Endothelial cell (in vitro differentiated cells): ENCODE measurements at regions not wholly inside any gene's neighbourhood (a gene's known extent, or its start where the extent isn't known, plus 50 kb on each side); places are given as distances from the start of the nearest gene placed in this dataset.

Experiments used
- DNase-seq: peaks from one replicate; pipeline ENCODE4 v3.0.0; 2021; ENCODE audit warnings: low spot score
- H3K27ac Mint-ChIP-seq: one replicate; pipeline ENCODE4 v1.8.0; 2021; ENCODE audit warnings: mixed read lengths, inconsistent platforms; ENCODE audit not compliant: unreplicated experiment
- H3K27me3 Mint-ChIP-seq: one replicate; pipeline ENCODE4 v1.8.0; 2021; ENCODE audit warnings: mild to moderate bottlenecking, moderate library complexity, mixed read lengths, inconsistent platforms; ENCODE audit not compliant: unreplicated experiment
- H3K36me3 Mint-ChIP-seq: one replicate; pipeline ENCODE4 v1.8.0; 2021; ENCODE audit warnings: mild to moderate bottlenecking, low read depth, mixed read lengths, inconsistent platforms; ENCODE audit not compliant: unreplicated experiment
- H3K4me1 Mint-ChIP-seq: one replicate; pipeline ENCODE4 v1.8.0; 2021; ENCODE audit warnings: mild to moderate bottlenecking, mixed read lengths, inconsistent platforms; ENCODE audit not compliant: unreplicated experiment
- H3K4me3 Mint-ChIP-seq: one replicate; pipeline ENCODE4 v1.8.0; 2021; ENCODE audit warnings: mild to moderate bottlenecking, mixed read lengths, inconsistent platforms; ENCODE audit not compliant: unreplicated experiment
- H3K9me3 Mint-ChIP-seq: one replicate; pipeline ENCODE4 v1.8.0; 2021; ENCODE audit warnings: mixed read lengths, inconsistent platforms; ENCODE audit not compliant: unreplicated experiment
- CTCF ChIP-seq: fragments of 200-600 bp; sonication (generic); IDR thresholded peaks from one replicate; pipeline ENCODE4 v1.5.0; 2021; ENCODE audit warnings: antibody characterized with exemption; ENCODE audit not compliant: unreplicated experiment

GRCh38 chr7:96887426-96887825 lies 117.9 kb upstream of the DLX6 start:
- TF ChIP-seq CTCF: no peak
- Mint-ChIP-seq H3K27me3 (peaks cover 2% of the 10 kb centered on the region), H3K4me3 (no peak overlapping the region), H3K27ac (no peak overlapping the region), H3K36me3 (no peaks in the 10 kb centered on the region), H3K9me3 (no peaks in the 10 kb centered on the region), H3K4me1 (no peaks in the 10 kb centered on the region)
- DNase-seq: no peak

- Mint-ChIP-seq H3K36me3 (no peaks in the 10 kb centered on the region), H3K27me3 (no peaks in the 10 kb centered on the region), H3K27ac (no peak overlapping the region), H3K9me3 (no peaks in the 10 kb centered on the region), H3K4me3 (no peak overlapping the region), H3K4me1 (no peaks in the 10 kb centered on the region)
- DNase-seq: no peak
- TF ChIP-seq CTCF: no peak
These were observed 106.2 kb upstream of the DLX6 start for GRCh38 chr7:96899108-96899507.

- no peak for TF ChIP-seq CTCF
- DNase-seq: no peak
- Mint-ChIP-seq H3K4me1 (no peaks in the 10 kb centered on the region), H3K27me3 (no peaks in the 10 kb centered on the region), H3K9me3 (no peaks in the 10 kb centered on the region), H3K27ac (no peak overlapping the region), H3K36me3 (no peaks in the 10 kb centered on the region), H3K4me3 (no peak overlapping the region)
These were observed 103.4 kb upstream of the DLX6 start for GRCh38 chr7:96901822-96902445.

- DNase-seq: no peak
- H3K4me3 Mint-ChIP-seq: no peak overlapping the region
- H3K27me3 Mint-ChIP-seq: no peaks in the 10 kb centered on the region
- H3K9me3 Mint-ChIP-seq: no peaks in the 10 kb centered on the region
- TF ChIP-seq CTCF: no peak
- no peaks in the 10 kb centered on the region for H3K4me1 Mint-ChIP-seq
- no peaks in the 10 kb centered on the region for H3K36me3 Mint-ChIP-seq
- no peak overlapping the region for H3K27ac Mint-ChIP-seq
These were observed 101.4 kb upstream of the DLX6 start for GRCh38 chr7:96903906-96904305.

GRCh38 chr7:96910486-96910885 lies 94.9 kb upstream of the DLX6 start:
- Mint-ChIP-seq H3K27me3 (no peaks in the 10 kb centered on the region), H3K9me3 (no peaks in the 10 kb centered on the region)

More at GRCh38 chr7:96910486-96910885, 94.9 kb upstream of the DLX6 start:
- Mint-ChIP-seq H3K4me3 (no peak overlapping the region), H3K4me1 (no peaks in the 10 kb centered on the region), H3K27ac (no peak overlapping the region), H3K36me3 (no peaks in the 10 kb centered on the region)
- TF ChIP-seq CTCF: no peak
- DNase-seq: no peak
